ENCODE measurements at regions not wholly inside any gene's neighbourhood (a gene's known extent, or its start where the extent isn't known, plus 50 kb on each side); places are given as distances from the start of the nearest gene placed in this dataset.

- H3K36me3 ChIP-seq (ENCODE audit: control insufficient read depth in 2 of 2, extremely low read depth in 1 of 2, insufficient read depth in 2 of 2, low read length in 2 of 2): no peaks in the 10 kb centered on the region
- no peak overlapping the region for H2AFZ ChIP-seq (ENCODE audit: low read depth, low read length)
- H3K27ac ChIP-seq (ENCODE audit: insufficient read depth, low read depth, low read length): no peak overlapping the region
- H3K4me1 ChIP-seq (ENCODE audit: control insufficient read depth, extremely low read depth, insufficient read depth, low read length): no peaks in the 10 kb centered on the region
- H3K9me1 ChIP-seq (replicated peaks; ENCODE audit: control insufficient read depth, extremely low read depth, insufficient read depth, low read length): no peaks in the 10 kb centered on the region
- H4K20me1 ChIP-seq (replicated peaks; ENCODE audit: control insufficient read depth, extremely low read depth, insufficient read depth, low read length): no peaks in the 10 kb centered on the region
- dilution Hi-C loops (cut with MboI; ENCODE audit: extremely low pct_ligation_motif_present, low sequenced_read_pairs) (no loop called here), intact Hi-C loops (cut with micrococcal nuclease) (no loop called here)
- H3K27me3 ChIP-seq (ENCODE audit: control insufficient read depth in 2 of 2, insufficient read depth in 2 of 2, low read length in 2 of 2): no peaks in the 10 kb centered on the region
- FAIRE-seq: no peak
- TF ChIP-seq, protein P1, sequence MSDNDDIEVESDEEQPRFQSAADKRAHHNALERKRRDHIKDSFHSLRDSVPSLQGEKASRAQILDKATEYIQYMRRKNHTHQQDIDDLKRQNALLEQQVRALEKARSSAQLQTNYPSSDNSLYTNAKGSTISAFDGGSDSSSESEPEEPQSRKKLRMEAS (IDR thresholded peaks at IDR 0.05; ENCODE audit: insufficient read depth, insufficient read length): no peak
- no peak for TF ChIP-seq POLR2A (IDR thresholded peaks at IDR 0.05; ENCODE audit: low read depth, low read length)
- no peaks in the 10 kb centered on the region for H3K9me3 ChIP-seq (replicated peaks; ENCODE audit: control insufficient read depth, insufficient read depth, low read length)
- BruUV-seq (replicated peaks): no TSS peak
- CTCF ChIA-PET: interaction anchor here (0.5 kb wide), 1 partner anchor 871 kb away, joined by 3 read pairs; no protein-coding TSS in a partner anchor
- no peak overlapping the region for H3K4me2 ChIP-seq (ENCODE audit: insufficient read depth, low read length)
- no peak overlapping the region for H3K9ac ChIP-seq (replicated peaks; ENCODE audit: extremely low read depth, insufficient read depth, low read length)
- DNase-seq (ENCODE audit: low read depth, low spot score): no peak
- POLR2A ChIA-PET: no interaction called here
- H3K4me3 ChIP-seq (replicated peaks in 1 of 3; ENCODE audit: insufficient read depth in 1 of 3, low read depth in 1 of 3, low read length in 3 of 3): no peak overlapping the region
- no peaks in the 10 kb centered on the region for H3K79me2 ChIP-seq (ENCODE audit: control insufficient read depth, insufficient read depth, low read length)
Observed at GRCh38 chr11:134015556-134015955, 53.3 kb upstream of the JAM3 start.

DNA sequence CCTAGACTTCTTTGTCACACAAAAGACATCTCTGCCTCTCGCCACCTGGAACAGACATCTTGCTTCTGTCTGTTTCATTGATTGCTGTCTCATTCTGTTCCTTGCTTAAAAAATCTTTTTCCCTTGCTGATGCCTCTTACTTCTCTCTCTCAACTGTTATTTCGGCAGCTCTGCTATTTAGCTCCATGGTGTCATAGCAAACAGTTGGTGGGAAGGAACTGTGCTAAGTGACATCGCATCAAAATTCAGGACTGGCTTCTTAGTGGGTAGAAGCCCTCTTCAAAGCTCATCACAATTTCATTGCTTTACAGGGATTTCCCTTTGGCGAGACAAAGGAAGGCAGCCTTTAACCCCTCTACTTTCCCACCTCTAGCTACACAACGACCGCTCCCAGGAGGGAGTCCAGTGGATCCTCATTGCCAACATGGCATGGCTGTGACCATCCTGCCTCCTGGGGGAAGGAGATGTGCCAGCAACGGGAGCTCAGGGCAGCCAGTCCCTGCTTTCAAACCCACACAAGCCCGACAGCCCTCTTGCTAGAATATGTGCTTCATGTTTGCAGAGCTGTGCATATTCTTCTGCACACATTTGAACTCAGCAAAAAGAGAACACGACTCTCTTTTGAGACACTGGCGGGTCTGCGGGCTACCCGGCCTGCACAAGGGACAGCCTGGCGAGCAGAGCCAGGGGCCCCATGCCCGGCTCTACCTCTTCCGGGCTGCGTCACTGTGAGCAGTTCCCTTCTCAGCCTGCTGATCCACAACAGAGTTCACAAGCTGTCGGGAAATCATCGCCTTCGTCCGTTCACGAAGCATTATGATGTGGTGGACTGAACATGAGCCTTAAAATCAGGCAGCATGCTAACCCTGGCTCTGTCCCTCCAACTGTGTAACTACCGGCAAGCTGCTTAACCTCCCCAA lies 51.1 kb upstream of the JAM3 start:
- no peaks in the 10 kb centered on the region for H3K36me3 ChIP-seq (ENCODE audit: control insufficient read depth in 2 of 2, extremely low read depth in 1 of 2, insufficient read depth in 2 of 2, low read length in 2 of 2)
- H3K27ac ChIP-seq (ENCODE audit: insufficient read depth, low read depth, low read length): no peak overlapping the region
- H3K9me1 ChIP-seq (replicated peaks; ENCODE audit: control insufficient read depth, extremely low read depth, insufficient read depth, low read length): no peaks in the 10 kb centered on the region
- H3K9ac ChIP-seq (replicated peaks; ENCODE audit: extremely low read depth, insufficient read depth, low read length): no peak overlapping the region
- H3K27me3 ChIP-seq (ENCODE audit: control insufficient read depth in 2 of 2, insufficient read depth in 2 of 2, low read length in 2 of 2): no peaks in the 10 kb centered on the region
- DNase-seq (ENCODE audit: low read depth, low spot score) (no peak), FAIRE-seq (no peak)
- no peak overlapping the region for H3K4me3 ChIP-seq (replicated peaks in 1 of 3; ENCODE audit: insufficient read depth in 1 of 3, low read depth in 1 of 3, low read length in 3 of 3)
- dilution Hi-C loops (cut with MboI; ENCODE audit: extremely low pct_ligation_motif_present, low sequenced_read_pairs) (no loop called here), intact Hi-C loops (cut with micrococcal nuclease) (no loop called here)
- TF ChIP-seq, protein P2, sequence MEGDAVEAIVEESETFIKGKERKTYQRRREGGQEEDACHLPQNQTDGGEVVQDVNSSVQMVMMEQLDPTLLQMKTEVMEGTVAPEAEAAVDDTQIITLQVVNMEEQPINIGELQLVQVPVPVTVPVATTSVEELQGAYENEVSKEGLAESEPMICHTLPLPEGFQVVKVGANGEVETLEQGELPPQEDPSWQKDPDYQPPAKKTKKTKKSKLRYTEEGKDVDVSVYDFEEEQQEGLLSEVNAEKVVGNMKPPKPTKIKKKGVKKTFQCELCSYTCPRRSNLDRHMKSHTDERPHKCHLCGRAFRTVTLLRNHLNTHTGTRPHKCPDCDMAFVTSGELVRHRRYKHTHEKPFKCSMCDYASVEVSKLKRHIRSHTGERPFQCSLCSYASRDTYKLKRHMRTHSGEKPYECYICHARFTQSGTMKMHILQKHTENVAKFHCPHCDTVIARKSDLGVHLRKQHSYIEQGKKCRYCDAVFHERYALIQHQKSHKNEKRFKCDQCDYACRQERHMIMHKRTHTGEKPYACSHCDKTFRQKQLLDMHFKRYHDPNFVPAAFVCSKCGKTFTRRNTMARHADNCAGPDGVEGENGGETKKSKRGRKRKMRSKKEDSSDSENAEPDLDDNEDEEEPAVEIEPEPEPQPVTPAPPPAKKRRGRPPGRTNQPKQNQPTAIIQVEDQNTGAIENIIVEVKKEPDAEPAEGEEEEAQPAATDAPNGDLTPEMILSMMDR (IDR thresholded peaks at IDR 0.05; ENCODE audit: extremely low read depth in 1 of 2, insufficient read depth in 1 of 2, low read depth in 1 of 2, low read length in 2 of 2): no peak
- TF ChIP-seq FOS (IDR thresholded peaks at IDR 0.05; ENCODE audit: borderline replicate concordance, insufficient read depth, low read length) (no peak), JUN (IDR thresholded peaks at IDR 0.05; ENCODE audit: borderline replicate concordance, insufficient read depth, insufficient read length, low read depth) (no peak), GATA2 (IDR thresholded peaks at IDR 0.05; ENCODE audit: insufficient read depth, insufficient read length, low read depth, low read length) (no peak), MYC (IDR thresholded peaks at IDR 0.05; ENCODE audit: low read depth, low read length) (no peak), POLR2A (IDR thresholded peaks at IDR 0.05; ENCODE audit: low read depth, low read length) (no peak), POLR2AphosphoS5 (IDR thresholded peaks at IDR 0.05; ENCODE audit: insufficient read depth, low read depth, low read length) (no peak), EZH2 (IDR thresholded peaks at IDR 0.05; ENCODE audit: borderline replicate concordance, low read depth, low read length, severe bottlenecking) (no peak)
- TF ChIP-seq, protein P1 (IDR thresholded peaks at IDR 0.05; ENCODE audit: insufficient read depth, insufficient read length): no peak
- H2AFZ ChIP-seq (ENCODE audit: low read depth, low read length): no peak overlapping the region
- no peaks in the 10 kb centered on the region for H3K79me2 ChIP-seq (ENCODE audit: control insufficient read depth, insufficient read depth, low read length)
- BruUV-seq (replicated peaks): no TSS peak
- ChIA-PET POLR2A (no interaction called here), CTCF (interaction anchor here (1.1 kb wide), 1 partner anchor 11 kb away, joined by 3 read pairs; no protein-coding TSS in a partner anchor)
- no peaks in the 10 kb centered on the region for H4K20me1 ChIP-seq (replicated peaks; ENCODE audit: control insufficient read depth, extremely low read depth, insufficient read depth, low read length)
- no peak overlapping the region for H3K4me2 ChIP-seq (ENCODE audit: insufficient read depth, low read length)
- no peaks in the 10 kb centered on the region for H3K4me1 ChIP-seq (ENCODE audit: control insufficient read depth, extremely low read depth, insufficient read depth, low read length)
- no peaks in the 10 kb centered on the region for H3K9me3 ChIP-seq (replicated peaks; ENCODE audit: control insufficient read depth, insufficient read depth, low read length)
